OCI-M1 (cell line): ENCODE measurements at regions not wholly inside any gene's neighbourhood (a gene's known extent, or its start where the extent isn't known, plus 50 kb on each side); places are given as distances from the start of the nearest gene placed in this dataset.
"Not testable (repeated sequence)": the region's sequence is repeated elsewhere in the genome, so short reads cannot be mapped to it uniquely, and the experiment has no call there.

Experiments used
- DNase-seq: peaks from one replicate; lab custom pipeline; 2025; lab: John Stamatoyannopoulos, UW

GRCh38 chr18:45342166-45342565 is 273.1 kb upstream of the SLC14A2 start:
- no peak for DNase-seq

- no peak for DNase-seq
Observed at GRCh38 chr18:45342653-45343052, 272.6 kb upstream of the SLC14A2 start.

- no peak for DNase-seq
Observed at GRCh38 chr18:45343365-45343764, 271.9 kb upstream of the SLC14A2 start.

- DNase-seq, result not testable (repeated sequence)
Observed at GRCh38 chr18:45344680-45345079, 270.6 kb upstream of the SLC14A2 start.

- no peak for DNase-seq
Observed at GRCh38 chr18:45349019-45349418, 266.3 kb upstream of the SLC14A2 start.

GRCh38 chr18:45349467-45349866 is 265.8 kb upstream of the SLC14A2 start:
- no peak for DNase-seq

GRCh38 chr18:45350404-45351156 is 264.7 kb upstream of the SLC14A2 start:
- no peak for DNase-seq

GRCh38 chr18:45352874-45353273 is 262.4 kb upstream of the SLC14A2 start:
- no peak for DNase-seq

GRCh38 chr18:45353530-45353929 is 261.7 kb upstream of the SLC14A2 start:
- no peak for DNase-seq

- peak; percentile 4 for DNase-seq
Observed at GRCh38 chr18:45355944-45356520, 259.2 kb upstream of the SLC14A2 start.

GRCh38 chr18:45357686-45358470 is 257.4 kb upstream of the SLC14A2 start:
- DNase-seq, result no peak

- no peak for DNase-seq
Observed at GRCh38 chr18:45359275-45360009, 255.8 kb upstream of the SLC14A2 start.

GRCh38 chr18:45361125-45361851 is 254.0 kb upstream of the SLC14A2 start:
- no peak for DNase-seq

GRCh38 chr18:45363196-45363595 is 252.1 kb upstream of the SLC14A2 start:
- DNase-seq, result no peak

GRCh38 chr18:45365835-45366234 is 249.4 kb upstream of the SLC14A2 start:
- no peak for DNase-seq

- DNase-seq, result no peak
Observed at GRCh38 chr18:45370255-45371010, 244.8 kb upstream of the SLC14A2 start.

- peak; percentile 56 for DNase-seq
Observed at GRCh38 chr18:45373286-45373880, 241.9 kb upstream of the SLC14A2 start.

GRCh38 chr18:45374236-45374635 is 241.0 kb upstream of the SLC14A2 start:
- DNase-seq, result no peak

GRCh38 chr18:45374878-45375630 is 240.2 kb upstream of the SLC14A2 start:
- DNase-seq, result peak; percentile 9

- DNase-seq, result no peak
Observed at GRCh38 chr18:45376193-45376592, 239.1 kb upstream of the SLC14A2 start.
